ENCODE measurements at regions not wholly inside any gene's neighbourhood (a gene's known extent, or its start where the extent isn't known, plus 50 kb on each side); places are given as distances from the start of the nearest gene placed in this dataset.
"Not testable (repeated sequence)": the region's sequence is repeated elsewhere in the genome, so short reads cannot be mapped to it uniquely, and the experiment has no call there.

DNA sequence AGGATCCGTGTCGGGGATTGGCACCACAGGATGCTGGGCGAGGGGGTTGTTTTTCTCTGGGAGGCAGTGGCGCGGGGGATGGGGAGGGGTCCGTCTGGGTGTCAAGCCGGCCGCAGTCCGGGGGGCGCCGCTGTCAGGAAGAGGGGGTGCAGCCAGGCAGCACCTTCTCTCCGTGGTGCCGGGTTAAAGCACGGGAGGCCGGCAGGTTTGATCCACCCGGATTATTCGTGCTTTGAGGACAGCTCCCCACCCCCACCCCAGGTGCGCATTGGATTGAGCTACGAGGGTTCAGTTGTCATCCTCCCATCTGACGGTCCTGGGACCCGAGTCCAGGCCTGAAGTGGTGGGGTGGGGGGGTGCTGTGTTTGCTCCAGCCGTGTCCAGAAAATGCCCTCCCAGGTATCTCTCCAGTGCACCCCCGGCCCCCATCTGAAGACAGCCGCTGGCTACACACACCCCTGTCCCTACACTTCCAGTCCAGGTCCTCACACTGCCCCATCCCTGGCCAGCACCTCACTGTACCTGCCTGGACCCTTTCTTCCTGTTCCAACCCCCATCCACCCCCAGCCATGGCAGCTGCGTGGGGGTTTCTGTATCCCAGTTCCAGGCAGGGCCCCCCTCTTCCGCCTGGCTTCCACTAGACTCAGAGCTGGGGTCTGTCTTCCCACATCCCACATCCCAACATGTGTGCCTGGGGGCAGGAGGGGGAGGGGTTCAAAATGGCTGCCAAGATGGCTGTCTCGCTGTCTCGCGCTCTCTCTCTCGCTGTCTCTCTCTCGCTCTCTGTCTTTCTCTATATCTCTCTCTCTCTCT is 114.0 kb downstream of the CRLF3 start:
- H3K27me3 ChIP-seq (ENCODE audit: low read length); H3K9me2 ChIP-seq (replicated peaks; ENCODE audit: insufficient read depth, low read length); H3K9me3 ChIP-seq (ENCODE audit: insufficient read depth, low read length); H2AFZ ChIP-seq (ENCODE audit: low read depth, low read length, severe bottlenecking); H3F3A ChIP-seq (ENCODE audit: insufficient read depth); H3K36me3 ChIP-seq (ENCODE audit: low read length); H4K20me1 ChIP-seq (ENCODE audit: low read depth, low read length): not testable (repeated sequence)
- peak overlapping the region; percentile 56 for H3K4me2 ChIP-seq (ENCODE audit: low read depth, low read length, poor library complexity, severe bottlenecking)
- H3K4me3 ChIP-seq (ENCODE audit: insufficient read depth, low read length, poor library complexity, severe bottlenecking): peak overlapping the region; percentile 91
- peaks cover 60% of the 10 kb centered on the region for H3K79me2 ChIP-seq (ENCODE audit: insufficient read depth, low read length)
- H3K27ac ChIP-seq (ENCODE audit: low read depth, low read length): peak overlapping the region; percentile 54; the same call in 1 of the 2 replicates
- peak overlapping the region; percentile 88 for H3K9ac ChIP-seq (ENCODE audit: low read length)

DNA sequence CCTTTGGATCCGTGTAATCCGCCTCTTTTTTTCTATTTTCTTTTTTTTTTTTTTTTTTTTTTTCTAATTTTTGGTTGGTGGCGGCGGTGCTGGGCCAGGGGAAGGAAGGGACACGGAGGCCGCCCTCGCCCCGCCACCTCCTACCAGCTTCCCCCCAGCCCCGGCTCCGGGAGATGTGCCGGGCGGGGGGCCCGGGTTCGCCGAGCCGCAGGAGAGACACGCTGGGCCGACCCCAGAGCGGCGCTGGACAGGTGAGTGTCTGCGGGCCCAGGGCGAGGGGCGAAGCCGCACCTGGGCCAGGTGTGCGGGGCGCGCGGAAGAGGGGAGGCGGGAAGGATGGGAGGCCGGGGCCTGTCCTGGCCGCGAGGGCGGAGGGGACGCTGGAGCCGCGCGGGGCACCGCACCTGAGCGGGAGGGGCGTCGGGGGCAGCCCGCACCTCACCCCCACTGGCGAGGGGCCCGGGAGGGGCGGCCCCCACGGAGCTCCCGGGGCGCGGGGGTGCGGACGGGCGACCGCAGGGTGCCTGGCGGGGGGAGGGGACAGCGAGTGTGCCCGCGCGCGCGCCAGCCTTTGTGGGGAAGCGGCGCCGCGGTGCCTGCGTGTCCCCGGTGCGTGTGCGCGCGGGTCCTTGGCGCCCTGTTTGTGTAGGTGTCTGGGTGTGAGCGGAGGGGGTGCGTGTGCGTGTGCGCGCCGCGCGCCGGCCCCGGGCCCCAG is 114.8 kb downstream of the CRLF3 start:
- H3K79me2 ChIP-seq (ENCODE audit: insufficient read depth, low read length): peaks cover 54% of the 10 kb centered on the region
- H3K9me2 ChIP-seq (replicated peaks; ENCODE audit: insufficient read depth, low read length); H4K20me1 ChIP-seq (ENCODE audit: low read depth, low read length); H3K9me3 ChIP-seq (ENCODE audit: insufficient read depth, low read length); H3F3A ChIP-seq (ENCODE audit: insufficient read depth); H3K27me3 ChIP-seq (ENCODE audit: low read length); H2AFZ ChIP-seq (ENCODE audit: low read depth, low read length, severe bottlenecking); H3K36me3 ChIP-seq (ENCODE audit: low read length): not testable (repeated sequence)
- peak overlapping the region; percentile 54 for H3K27ac ChIP-seq (ENCODE audit: low read depth, low read length)
- H3K4me2 ChIP-seq (ENCODE audit: low read depth, low read length, poor library complexity, severe bottlenecking): peak overlapping the region; percentile 56
- H3K9ac ChIP-seq (ENCODE audit: low read length): peak overlapping the region; percentile 88
- H3K4me3 ChIP-seq (ENCODE audit: insufficient read depth, low read length, poor library complexity, severe bottlenecking): peak overlapping the region; percentile 91

DNA sequence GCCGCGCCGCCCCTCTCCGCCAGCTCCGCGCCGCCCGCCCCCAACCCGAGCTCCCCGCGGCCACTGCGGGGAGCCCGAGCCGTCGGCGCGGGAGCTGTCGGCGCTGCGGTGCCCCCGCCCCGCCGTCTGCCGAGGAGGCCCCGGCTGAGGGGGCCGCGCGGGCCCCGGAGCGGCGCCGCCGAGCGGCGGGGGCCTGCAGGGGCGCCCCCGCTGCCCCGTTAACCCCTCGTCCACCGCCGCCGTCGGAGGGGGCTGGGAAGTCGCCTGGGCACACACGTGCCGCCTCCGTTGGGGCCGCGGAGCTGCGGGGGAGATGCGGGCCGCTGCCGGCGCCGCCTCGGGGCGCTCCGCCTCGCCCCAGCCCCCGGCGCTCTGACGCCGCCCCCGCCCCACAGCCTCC is 115.4 kb downstream of the CRLF3 start:
- H3K36me3 ChIP-seq (ENCODE audit: low read length); H3K9me3 ChIP-seq (ENCODE audit: insufficient read depth, low read length); H3K27me3 ChIP-seq (ENCODE audit: low read length); H4K20me1 ChIP-seq (ENCODE audit: low read depth, low read length); H2AFZ ChIP-seq (ENCODE audit: low read depth, low read length, severe bottlenecking); H3K9me2 ChIP-seq (replicated peaks; ENCODE audit: insufficient read depth, low read length); H3F3A ChIP-seq (ENCODE audit: insufficient read depth): not testable (repeated sequence)
- Histone ChIP-seq H3K79me2 (ENCODE audit: insufficient read depth, low read length) (peaks cover 48% of the 10 kb centered on the region), H3K4me3 (ENCODE audit: insufficient read depth, low read length, poor library complexity, severe bottlenecking) (peak overlapping the region; percentile 91), H3K9ac (ENCODE audit: low read length) (peak overlapping the region; percentile 88), H3K4me2 (ENCODE audit: low read depth, low read length, poor library complexity, severe bottlenecking) (peak overlapping the region; percentile 70), H3K27ac (ENCODE audit: low read depth, low read length) (peak overlapping the region; percentile 54)

DNA sequence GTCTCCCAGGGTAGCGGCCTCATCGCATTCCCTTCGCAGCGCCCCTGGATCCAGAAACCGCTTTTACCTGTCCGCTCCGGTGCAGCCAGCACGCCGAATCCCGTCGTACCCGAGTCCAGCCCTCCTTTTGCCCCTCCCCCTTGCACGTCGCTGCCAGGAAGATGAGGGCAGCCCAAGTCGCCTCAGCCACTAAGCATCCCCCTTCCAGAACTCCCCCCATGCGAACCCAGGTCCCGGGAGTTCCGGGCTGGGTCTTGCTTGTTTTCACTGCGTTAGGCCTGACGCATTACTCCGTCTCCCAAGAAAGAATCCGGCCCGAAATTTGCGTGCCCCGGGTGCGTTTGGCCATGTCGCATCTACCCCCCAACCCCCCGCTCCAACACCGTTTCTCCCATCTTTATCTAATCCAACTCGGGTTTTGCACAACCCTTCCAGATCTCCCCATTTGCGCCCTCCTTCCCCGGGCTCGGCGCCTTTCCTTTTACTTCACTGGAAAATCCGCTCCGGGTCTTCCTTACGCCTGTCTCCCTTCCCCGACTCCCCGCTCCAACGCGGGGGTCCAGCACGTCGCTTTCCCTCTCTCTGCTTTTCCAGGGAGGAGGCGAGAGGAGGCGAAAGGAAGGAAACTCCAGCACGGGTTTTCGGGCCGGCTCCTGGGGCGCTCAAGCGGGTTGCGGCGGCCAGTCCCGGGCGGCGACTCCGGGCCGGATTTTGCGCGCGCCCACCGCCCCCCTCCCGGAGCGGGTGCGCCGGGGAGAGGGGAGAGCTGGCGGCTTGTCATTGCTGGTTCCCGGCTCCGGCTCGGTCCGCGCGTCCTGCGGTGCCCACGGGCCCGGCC is 116.0 kb downstream of the CRLF3 start:
- not testable (repeated sequence) for H3K36me3 ChIP-seq (ENCODE audit: low read length); H3K27me3 ChIP-seq (ENCODE audit: low read length); H3K9me3 ChIP-seq (ENCODE audit: insufficient read depth, low read length); H4K20me1 ChIP-seq (ENCODE audit: low read depth, low read length); H3F3A ChIP-seq (ENCODE audit: insufficient read depth); H3K9me2 ChIP-seq (replicated peaks; ENCODE audit: insufficient read depth, low read length)
- Histone ChIP-seq H2AFZ (ENCODE audit: low read depth, low read length, severe bottlenecking) (peak overlapping the region; percentile 100), H3K79me2 (ENCODE audit: insufficient read depth, low read length) (peaks cover 42% of the 10 kb centered on the region), H3K9ac (ENCODE audit: low read length) (peak overlapping the region; percentile 88), H3K4me3 (ENCODE audit: insufficient read depth, low read length, poor library complexity, severe bottlenecking) (peak overlapping the region; percentile 91), H3K4me2 (ENCODE audit: low read depth, low read length, poor library complexity, severe bottlenecking) (peak overlapping the region; percentile 70), H3K27ac (ENCODE audit: low read depth, low read length) (peak overlapping the region; percentile 60)

DNA sequence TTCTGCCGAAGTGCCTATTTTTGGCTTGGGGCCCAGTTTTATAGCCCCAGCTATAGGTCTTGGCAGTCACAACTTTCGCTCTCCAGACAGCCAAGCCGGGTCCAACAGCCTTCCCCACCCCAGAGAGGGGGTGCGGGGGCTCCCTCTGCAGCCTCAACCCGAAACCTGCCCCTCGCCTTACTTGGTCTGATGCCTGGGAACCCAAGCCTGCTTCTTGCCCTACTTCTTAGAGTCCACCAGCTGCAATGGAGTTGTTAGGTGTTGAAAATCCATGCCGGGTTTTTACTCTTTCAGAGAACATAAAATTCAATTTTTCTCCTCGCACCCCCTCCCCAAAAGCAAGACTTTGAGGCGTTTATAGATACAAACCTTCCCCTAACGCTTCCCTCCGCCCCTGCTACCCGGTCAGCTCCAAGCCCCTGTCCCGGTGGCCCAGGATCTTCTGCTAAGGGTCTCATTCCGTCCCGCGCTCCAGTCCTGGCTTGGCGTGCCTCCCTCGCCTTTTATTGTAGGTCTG is 116.7 kb downstream of the CRLF3 start:
- not testable (repeated sequence) for H3K36me3 ChIP-seq (ENCODE audit: low read length); H4K20me1 ChIP-seq (ENCODE audit: low read depth, low read length); H3K9me3 ChIP-seq (ENCODE audit: insufficient read depth, low read length); H3F3A ChIP-seq (ENCODE audit: insufficient read depth); H3K27me3 ChIP-seq (ENCODE audit: low read length); H3K9me2 ChIP-seq (replicated peaks; ENCODE audit: insufficient read depth, low read length)
- Histone ChIP-seq H3K27ac (ENCODE audit: low read depth, low read length) (peak overlapping the region; percentile 60), H3K9ac (ENCODE audit: low read length) (peak overlapping the region; percentile 88), H3K4me3 (ENCODE audit: insufficient read depth, low read length, poor library complexity, severe bottlenecking) (peak overlapping the region; percentile 91), H2AFZ (ENCODE audit: low read depth, low read length, severe bottlenecking) (peak overlapping the region; percentile 100), H3K79me2 (ENCODE audit: insufficient read depth, low read length) (peaks cover 35% of the 10 kb centered on the region), H3K4me2 (ENCODE audit: low read depth, low read length, poor library complexity, severe bottlenecking) (peak overlapping the region; percentile 70)

DNA sequence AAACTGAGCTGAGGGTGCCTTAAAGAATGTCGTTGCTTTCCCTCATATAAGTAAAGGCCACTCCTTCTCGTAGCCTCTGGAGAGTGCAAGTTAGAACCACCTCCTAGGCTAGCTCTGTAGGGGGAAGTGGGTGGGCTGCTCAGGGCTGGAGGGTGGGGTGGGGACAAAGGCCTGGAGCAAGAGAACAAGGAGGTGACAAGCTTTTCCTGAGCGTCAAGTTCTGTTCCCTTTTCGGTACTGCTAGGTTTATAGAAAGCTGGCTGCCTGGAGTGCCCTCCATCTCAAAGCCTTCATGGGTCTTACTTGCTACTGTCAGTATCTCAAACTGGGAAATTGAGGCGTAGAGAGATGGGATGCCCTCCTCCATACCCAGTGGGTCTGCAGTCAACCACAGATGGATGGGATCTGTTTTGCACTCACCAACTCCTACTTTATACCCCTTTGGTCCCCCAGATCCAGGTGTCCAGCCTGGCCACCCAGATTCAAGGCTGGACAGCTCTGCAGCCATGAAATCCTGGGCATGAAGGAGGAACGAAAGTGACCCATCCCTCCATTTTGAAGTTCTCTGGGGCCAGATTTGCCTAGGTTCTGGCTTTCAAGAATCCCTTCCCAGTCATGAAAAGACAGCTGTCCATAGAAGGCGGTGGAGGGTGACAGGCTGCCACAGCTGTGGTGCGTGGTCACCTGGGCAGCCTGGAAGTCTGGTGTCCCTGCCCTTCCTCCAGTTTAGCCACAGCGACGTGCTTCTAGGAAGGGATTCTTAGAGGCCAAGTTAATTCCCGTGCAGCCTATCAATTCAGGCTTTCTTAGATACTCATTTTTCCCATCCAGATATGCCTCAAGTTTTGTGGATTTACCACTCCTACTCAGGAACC is 117.8 kb downstream of the CRLF3 start:
- H3K36me3 ChIP-seq (ENCODE audit: low read length); H2AFZ ChIP-seq (ENCODE audit: low read depth, low read length, severe bottlenecking); H3K4me3 ChIP-seq (ENCODE audit: insufficient read depth, low read length, poor library complexity, severe bottlenecking); H3K9ac ChIP-seq (ENCODE audit: low read length); H3K9me3 ChIP-seq (ENCODE audit: insufficient read depth, low read length); H3K27me3 ChIP-seq (ENCODE audit: low read length); H4K20me1 ChIP-seq (ENCODE audit: low read depth, low read length); H3K9me2 ChIP-seq (replicated peaks; ENCODE audit: insufficient read depth, low read length); H3K4me2 ChIP-seq (ENCODE audit: low read depth, low read length, poor library complexity, severe bottlenecking); H3F3A ChIP-seq (ENCODE audit: insufficient read depth); H3K27ac ChIP-seq (ENCODE audit: low read depth, low read length): not testable (repeated sequence)
- peaks cover 24% of the 10 kb centered on the region for H3K79me2 ChIP-seq (ENCODE audit: insufficient read depth, low read length)

DNA sequence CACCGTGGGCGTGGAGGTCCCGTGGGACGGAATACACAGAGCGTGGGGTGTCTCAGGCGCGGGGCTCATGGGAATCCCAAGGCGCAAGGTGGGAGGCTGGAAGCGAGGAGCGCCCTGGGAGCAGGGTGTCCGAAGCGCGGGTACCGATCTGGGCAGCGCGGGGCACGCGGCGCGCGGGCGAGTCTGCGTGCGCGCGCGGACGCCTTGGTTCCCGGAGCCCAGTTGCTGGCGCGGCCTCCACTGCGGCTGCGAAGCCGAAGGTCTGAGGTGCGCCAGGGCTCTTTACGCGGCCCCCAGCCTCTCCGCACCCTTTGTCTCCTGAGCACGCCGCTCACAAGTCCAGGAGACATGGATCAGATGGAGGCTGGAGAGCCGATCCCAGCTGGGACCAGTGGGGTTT is 118.5 kb downstream of the CRLF3 start:
- not testable (repeated sequence) for H4K20me1 ChIP-seq (ENCODE audit: low read depth, low read length); H3K27ac ChIP-seq (ENCODE audit: low read depth, low read length); H3K4me3 ChIP-seq (ENCODE audit: insufficient read depth, low read length, poor library complexity, severe bottlenecking); H2AFZ ChIP-seq (ENCODE audit: low read depth, low read length, severe bottlenecking); H3K36me3 ChIP-seq (ENCODE audit: low read length); H3K9me2 ChIP-seq (replicated peaks; ENCODE audit: insufficient read depth, low read length); H3K9ac ChIP-seq (ENCODE audit: low read length); H3K4me2 ChIP-seq (ENCODE audit: low read depth, low read length, poor library complexity, severe bottlenecking); H3K27me3 ChIP-seq (ENCODE audit: low read length); H3F3A ChIP-seq (ENCODE audit: insufficient read depth); H3K9me3 ChIP-seq (ENCODE audit: insufficient read depth, low read length)
- peaks cover 17% of the 10 kb centered on the region for H3K79me2 ChIP-seq (ENCODE audit: insufficient read depth, low read length)
